OCI-LY3 (cell line): ENCODE measurements at regions not wholly inside any gene's neighbourhood (a gene's known extent, or its start where the extent isn't known, plus 50 kb on each side); places are given as distances from the start of the nearest gene placed in this dataset.

Source experiments
- H2AFZ ChIP-seq: fragments of 200-600, 300-600 bp; shearing (Covaris generic); 2 replicates; pipeline ENCODE4 v1.6.0; 2014; ENCODE audit warnings: antibody characterized with exemption, low read depth, low read length
- H3K27ac ChIP-seq: fragments of 200-600, 300-600 bp; sonication (generic); 2 replicates; pipeline ENCODE4 v1.5.1; 2014; ENCODE audit warnings: mild to moderate bottlenecking, low read length, moderate library complexity, mixed read lengths
- H3K27me3 ChIP-seq: fragments of 200-600, 300-600 bp; sonication (generic); 2 replicates; pipeline ENCODE4 v1.6.1; 2014; ENCODE audit warnings: low read depth, low read length, mixed read lengths
- H3K36me3 ChIP-seq: fragments of 200-600, 300-600 bp; sonication (generic); replicated peaks from 2 replicates; pipeline ENCODE3; 2014; ENCODE audit warnings: low read depth, low read length, mixed read lengths
- H3K4me1 ChIP-seq: fragments of 300-600, 200-600 bp; sonication (generic); 2 replicates; pipeline ENCODE4 v1.6.1; 2014; ENCODE audit warnings: low read length, mixed read lengths
- H3K4me2 ChIP-seq: fragments of 200-600, 300-600 bp; sonication (generic); 2 replicates; pipeline ENCODE4 v1.6.1; 2014; ENCODE audit warnings: low read length, mixed read lengths
- H3K4me3 ChIP-seq: fragments of 300-600, 200-600 bp; sonication (generic); 2 replicates; pipeline ENCODE4 v1.5.1; 2014; ENCODE audit warnings: antibody characterized with exemption, mild to moderate bottlenecking, low read length, moderate library complexity
- H3K79me2 ChIP-seq: fragments of 300-600, 200-600 bp; shearing (Covaris generic); 2 replicates; pipeline ENCODE4 v1.6.1; 2014; ENCODE audit warnings: mild to moderate bottlenecking, low read length, mixed read lengths
- H3K9ac ChIP-seq: fragments of 300-600, 200-600 bp; shearing (Covaris generic); 2 replicates; pipeline ENCODE4 v1.6.0; 2014; ENCODE audit warnings: mild to moderate bottlenecking, low read length, moderate library complexity
- H3K9me3 ChIP-seq: fragments of 200-600, 300-600 bp; shearing (Covaris generic); 2 replicates; pipeline ENCODE4 v1.6.1; 2014; ENCODE audit warnings: low read length, mixed read lengths; ENCODE audit not compliant: insufficient read depth
- H4K20me1 ChIP-seq: fragments of 200-600, 300-600 bp; sonication (generic); 2 replicates; pipeline ENCODE4 v1.6.1; 2016; ENCODE audit warnings: low read length, mixed read lengths; ENCODE audit not compliant: insufficient read depth
- CTCF ChIP-seq: fragments of 200-600, 300-600 bp; sonication (generic); IDR thresholded peaks from 2 replicates; pipeline ENCODE4 v1.5.1; 2014; ENCODE audit warnings: antibody characterized with exemption, low read length, low read depth
- EZH2phosphoT487 ChIP-seq: fragments of 200-600 bp; shearing (Covaris generic); IDR thresholded peaks from 2 replicates; pipeline ENCODE4 v1.6.1; 2018; ENCODE audit warnings: antibody characterized with exemption, mixed run types, low read depth

- Histone ChIP-seq H3K27ac (no peak overlapping the region), H3K4me3 (no peak overlapping the region), H3K9me3 (no peaks in the 10 kb centered on the region), H4K20me1 (no peaks in the 10 kb centered on the region), H3K27me3 (0 out of 2 replicates have a peak, but pooled peaks cover 4% of the 10 kb centered on the region), H3K9ac (no peak overlapping the region), H3K36me3 (no peaks in the 10 kb centered on the region), H3K4me2 (no peak overlapping the region), H3K79me2 (no peaks in the 10 kb centered on the region), H3K4me1 (peaks cover 23% of the 10 kb centered on the region), H2AFZ (no peak overlapping the region)
- no peak for TF ChIP-seq CTCF
- TF ChIP-seq EZH2phosphoT487: no peak
These were observed 379.2 kb upstream of the POU3F3 start for GRCh38 chr2:104474716-104475115.

GRCh38 chr2:104476075-104476474, 377.8 kb upstream of the POU3F3 start:
- TF ChIP-seq CTCF (no peak), EZH2phosphoT487 (no peak)
- H3K9me3 ChIP-seq: no peaks in the 10 kb centered on the region
- no peaks in the 10 kb centered on the region for H3K36me3 ChIP-seq
- no peak overlapping the region for H3K4me3 ChIP-seq
- H2AFZ ChIP-seq: no peak overlapping the region
- no peaks in the 10 kb centered on the region for H3K79me2 ChIP-seq
- H3K27ac ChIP-seq: no peak overlapping the region
- 0 out of 2 replicates have a peak overlapping the region, but pooled peaks have one; percentile 4 for H3K4me2 ChIP-seq
- no peak overlapping the region for H3K9ac ChIP-seq
- H3K27me3 ChIP-seq: no peaks in the 10 kb centered on the region
- H4K20me1 ChIP-seq: no peaks in the 10 kb centered on the region
- peaks cover 23% of the 10 kb centered on the region for H3K4me1 ChIP-seq

GRCh38 chr2:104476563-104476988, 377.3 kb upstream of the POU3F3 start:
- no peak overlapping the region for H2AFZ ChIP-seq
- no peak for TF ChIP-seq CTCF
- TF ChIP-seq EZH2phosphoT487: no peak
- H3K27me3 ChIP-seq: no peaks in the 10 kb centered on the region
- H3K79me2 ChIP-seq: no peaks in the 10 kb centered on the region
- H3K36me3 ChIP-seq: no peaks in the 10 kb centered on the region
- no peaks in the 10 kb centered on the region for H3K9me3 ChIP-seq
- peaks cover 23% of the 10 kb centered on the region for H3K4me1 ChIP-seq
- no peak overlapping the region for H3K4me3 ChIP-seq
- no peak overlapping the region for H3K27ac ChIP-seq
- no peak overlapping the region for H3K4me2 ChIP-seq
- H4K20me1 ChIP-seq: no peaks in the 10 kb centered on the region
- H3K9ac ChIP-seq: no peak overlapping the region

GRCh38 chr2:104481341-104481740, 372.6 kb upstream of the POU3F3 start:
- no peaks in the 10 kb centered on the region for H3K36me3 ChIP-seq
- H3K27ac ChIP-seq: no peak overlapping the region
- no peak overlapping the region for H2AFZ ChIP-seq
- no peaks in the 10 kb centered on the region for H3K79me2 ChIP-seq
- H3K27me3 ChIP-seq: peaks cover 6% of the 10 kb centered on the region; the same call in 1 of the 2 replicates
- no peak overlapping the region for H3K4me2 ChIP-seq
- H3K4me3 ChIP-seq: no peak overlapping the region
- H3K9me3 ChIP-seq: no peaks in the 10 kb centered on the region
- no peak overlapping the region for H3K9ac ChIP-seq
- peaks cover 2% of the 10 kb centered on the region; the same call in 1 of the 2 replicates for H3K4me1 ChIP-seq
- no peaks in the 10 kb centered on the region for H4K20me1 ChIP-seq
- no peak for TF ChIP-seq CTCF
- no peak for TF ChIP-seq EZH2phosphoT487
